Ectodermal cell (in vitro differentiated cells): ENCODE measurements at regions not wholly inside any gene's neighbourhood (a gene's known extent, or its start where the extent isn't known, plus 50 kb on each side); places are given as distances from the start of the nearest gene placed in this dataset.

Experiments
- H3K27ac ChIP-seq: 2 replicates; pipeline ENCODE4 v1.7.0; 2013; ENCODE audit warnings: mild to moderate bottlenecking, low read depth, low read length; ENCODE audit not compliant: insufficient read depth, poor library complexity, severe bottlenecking
- H3K27me3 ChIP-seq: 2 replicates; pipeline ENCODE4 v1.7.0; 2013; ENCODE audit warnings: mild to moderate bottlenecking, low read length; ENCODE audit not compliant: insufficient read depth, control insufficient read depth, poor library complexity, severe bottlenecking
- H3K36me3 ChIP-seq: one replicate; pipeline ENCODE4 v1.7.0; 2013; ENCODE audit warnings: low read length; ENCODE audit not compliant: control insufficient read depth, insufficient read depth
- H3K4me1 ChIP-seq: one replicate; pipeline ENCODE4 v1.7.0; 2013; ENCODE audit warnings: low read length; ENCODE audit not compliant: control insufficient read depth, insufficient read depth
- H3K4me3 ChIP-seq: 2 replicates; pipeline ENCODE4 v1.7.0; 2013; ENCODE audit warnings: low read depth, low read length, control low read depth; ENCODE audit not compliant: insufficient read depth
- H3K9me3 ChIP-seq: 2 replicates; pipeline ENCODE4 v1.7.0; 2013; ENCODE audit warnings: mild to moderate bottlenecking, low read length, moderate library complexity; ENCODE audit not compliant: control insufficient read depth
- WGBS, 2 experiments: methylation state at CpG; one replicate each; pipeline ENCODE4 v1.1.7; 2013; ENCODE audit warnings: missing lambda C conversion rate in 2 of 2; 5-methylcytosine and 5-hydroxymethylcytosine counted together

- Histone ChIP-seq H3K4me1 (no peaks in the 10 kb centered on the region), H3K27me3 (no peaks in the 10 kb centered on the region), H3K36me3 (no peaks in the 10 kb centered on the region), H3K4me3 (no peak overlapping the region), H3K27ac (no peak overlapping the region), H3K9me3 (no peaks in the 10 kb centered on the region)
These were observed 343.0 kb downstream of the EPHA4 start for GRCh38 chr2:221229099-221229498.

DNA sequence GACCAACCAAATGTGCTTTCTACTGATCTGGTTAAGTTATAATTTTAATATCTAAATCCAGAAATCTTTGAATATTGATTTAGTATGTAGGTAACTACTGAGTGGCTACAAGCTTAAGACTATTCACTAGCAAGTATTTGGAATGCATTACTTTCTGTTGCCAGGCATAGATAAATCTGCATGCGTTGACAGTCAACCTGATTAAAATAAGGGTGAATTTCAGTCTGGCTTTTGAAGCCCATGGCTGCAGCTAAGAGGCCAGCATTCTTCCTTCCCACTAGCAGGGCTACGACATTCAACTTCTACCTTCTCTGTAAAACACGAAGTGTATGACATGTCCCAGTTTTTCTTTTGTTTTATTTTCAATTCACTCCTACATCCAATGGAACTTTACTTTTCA, 340.6 kb downstream of the EPHA4 start:
- WGBS, 2 experiments, result 93 to 96% methylated on average over 3 of the region's 3 CpGs
- Histone ChIP-seq H3K9me3 (no peaks in the 10 kb centered on the region), H3K27me3 (no peaks in the 10 kb centered on the region), H3K4me1 (no peaks in the 10 kb centered on the region), H3K27ac (no peak overlapping the region), H3K4me3 (no peak overlapping the region), H3K36me3 (no peaks in the 10 kb centered on the region)

DNA sequence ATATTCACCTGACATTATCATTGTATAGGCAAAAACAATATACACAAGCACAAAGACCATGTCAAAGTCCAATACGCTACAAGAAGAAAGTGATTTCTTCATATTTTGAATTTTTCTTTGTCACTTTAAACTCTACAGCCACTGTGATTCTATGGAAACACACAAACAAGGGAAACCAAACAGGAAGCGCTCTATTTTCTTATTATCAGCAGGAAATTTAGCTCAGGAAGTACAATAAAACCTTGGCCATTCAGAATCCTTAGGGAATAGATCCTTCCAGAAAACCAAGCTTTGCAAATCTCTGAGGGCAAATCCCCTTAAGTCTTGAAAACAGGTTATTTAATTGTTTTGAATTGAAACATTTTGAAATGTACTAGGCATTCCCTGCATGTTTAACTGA, 336.2 kb downstream of the EPHA4 start:
- 90 to 95% methylated on average over 2 of the region's 2 CpGs for WGBS, 2 experiments
- Histone ChIP-seq H3K4me3 (no peak overlapping the region), H3K9me3 (no peaks in the 10 kb centered on the region), H3K4me1 (no peaks in the 10 kb centered on the region), H3K27ac (no peak overlapping the region), H3K36me3 (no peaks in the 10 kb centered on the region), H3K27me3 (no peaks in the 10 kb centered on the region)

DNA sequence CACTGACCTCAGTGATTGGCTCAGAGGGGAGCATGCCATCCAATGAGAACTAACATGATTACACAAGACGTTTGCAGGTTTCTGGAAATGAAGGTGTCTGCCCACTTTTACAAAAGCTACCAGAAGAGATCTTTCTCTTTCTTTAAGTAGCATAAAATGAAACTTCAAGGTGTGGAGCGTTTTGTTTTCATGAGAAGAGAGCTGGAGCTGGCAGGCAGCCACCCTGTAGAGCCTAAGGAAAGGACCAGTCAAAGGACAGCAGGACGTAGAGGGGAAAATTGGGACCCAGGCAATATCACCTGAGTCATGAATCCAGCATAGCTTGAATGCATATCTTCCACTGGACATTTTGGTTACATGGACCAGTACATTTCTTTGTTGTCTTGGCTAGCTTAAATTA, 331.0 kb downstream of the EPHA4 start:
- Histone ChIP-seq H3K27me3 (no peaks in the 10 kb centered on the region), H3K27ac (no peak overlapping the region), H3K36me3 (no peaks in the 10 kb centered on the region), H3K4me1 (no peaks in the 10 kb centered on the region), H3K9me3 (no peaks in the 10 kb centered on the region), H3K4me3 (no peak overlapping the region)
- WGBS, 2 experiments, result 85 to 88% methylated on average over 3 of the region's 3 CpGs

DNA sequence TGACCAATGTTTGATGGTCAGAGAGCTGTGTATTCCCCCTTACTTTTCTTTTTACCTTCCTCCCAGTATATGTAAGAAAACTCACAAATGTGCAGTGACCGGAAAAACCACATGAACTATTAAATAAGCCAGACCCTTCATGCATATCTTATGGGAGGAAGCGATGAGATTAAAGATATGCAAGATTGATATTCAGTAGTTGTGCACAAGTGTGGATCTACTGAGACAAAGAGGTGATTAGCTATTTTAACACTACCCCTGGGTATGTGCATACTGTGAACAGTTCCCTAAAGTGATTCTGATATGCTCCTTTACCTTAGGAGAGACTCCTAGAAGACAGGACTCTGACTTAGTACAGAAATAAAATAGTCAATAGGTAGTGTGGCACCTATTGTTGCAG, 328.3 kb downstream of the EPHA4 start:
- no peaks in the 10 kb centered on the region for H3K9me3 ChIP-seq
- no peaks in the 10 kb centered on the region for H3K4me1 ChIP-seq
- H3K27me3 ChIP-seq, result no peaks in the 10 kb centered on the region
- no peak overlapping the region for H3K4me3 ChIP-seq
- H3K27ac ChIP-seq, result no peak overlapping the region
- H3K36me3 ChIP-seq, result no peaks in the 10 kb centered on the region
- 89 to 93% methylated on average over 2 of the region's 2 CpGs for WGBS, 2 experiments

DNA sequence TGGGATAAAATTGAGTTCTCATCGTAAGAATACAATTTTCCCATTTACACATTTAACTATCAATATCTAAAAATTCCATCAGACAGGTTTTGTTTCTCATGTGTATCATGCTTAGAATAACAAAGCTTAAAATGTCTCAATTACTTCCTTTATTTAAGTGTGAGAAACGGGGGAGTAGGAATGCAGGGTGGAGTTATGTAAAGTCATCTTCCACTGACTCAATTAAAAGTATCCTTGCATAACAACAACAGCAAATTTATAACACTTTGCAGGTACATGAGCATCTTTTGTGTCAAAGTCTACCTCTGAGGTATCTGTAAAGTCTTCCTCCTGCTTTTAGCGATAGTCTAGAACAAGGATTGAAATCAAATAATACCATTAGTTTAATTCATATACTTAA, 327.1 kb downstream of the EPHA4 start:
- Histone ChIP-seq H3K27me3 (no peaks in the 10 kb centered on the region), H3K4me1 (no peaks in the 10 kb centered on the region), H3K36me3 (no peaks in the 10 kb centered on the region), H3K9me3 (no peaks in the 10 kb centered on the region), H3K27ac (no peak overlapping the region), H3K4me3 (no peak overlapping the region)
- whole genome bisulfite sequencing, 2 experiments, result 75% methylated on average over 2 of the region's 3 CpGs; no CpG with 5 or more reads in 1 of the 2 experiments

DNA sequence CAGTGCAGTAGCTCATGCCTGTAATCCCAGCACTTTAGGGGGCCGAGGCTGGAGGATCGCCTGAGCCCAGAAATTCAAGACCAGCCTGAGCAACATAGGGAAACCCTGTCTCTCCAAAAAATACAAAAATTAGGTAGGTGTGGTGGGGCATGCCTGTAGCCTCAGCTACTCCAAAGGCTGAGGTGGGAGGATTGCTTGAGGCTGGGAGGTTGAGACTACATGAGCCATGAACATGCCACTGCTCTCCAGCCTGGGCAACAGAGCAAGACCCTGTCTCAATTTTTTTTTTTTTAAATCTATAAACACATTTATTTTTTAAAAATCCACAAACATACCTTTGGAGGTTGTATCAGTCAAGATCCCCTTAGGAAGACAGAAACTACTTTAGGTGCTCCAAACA, 326.3 kb downstream of the EPHA4 start:
- Histone ChIP-seq H3K36me3 (no peaks in the 10 kb centered on the region), H3K4me3 (no peak overlapping the region), H3K27ac (no peak overlapping the region), H3K9me3 (no peaks in the 10 kb centered on the region), H3K27me3 (no peaks in the 10 kb centered on the region), H3K4me1 (no peaks in the 10 kb centered on the region)
- WGBS, 2 experiments, result 93 to 97% methylated on average over 2 of the region's 2 CpGs

GRCh38 chr2:221254299-221254698, 317.8 kb downstream of the EPHA4 start:
- no peaks in the 10 kb centered on the region for H3K27me3 ChIP-seq
- H3K36me3 ChIP-seq, result no peaks in the 10 kb centered on the region
- WGBS, 2 experiments, result 43 to 48% methylated on average over 4 of the region's 4 CpGs
- H3K9me3 ChIP-seq, result no peaks in the 10 kb centered on the region
- H3K4me1 ChIP-seq, result no peaks in the 10 kb centered on the region
- H3K27ac ChIP-seq, result no peak overlapping the region
- no peak overlapping the region for H3K4me3 ChIP-seq

DNA sequence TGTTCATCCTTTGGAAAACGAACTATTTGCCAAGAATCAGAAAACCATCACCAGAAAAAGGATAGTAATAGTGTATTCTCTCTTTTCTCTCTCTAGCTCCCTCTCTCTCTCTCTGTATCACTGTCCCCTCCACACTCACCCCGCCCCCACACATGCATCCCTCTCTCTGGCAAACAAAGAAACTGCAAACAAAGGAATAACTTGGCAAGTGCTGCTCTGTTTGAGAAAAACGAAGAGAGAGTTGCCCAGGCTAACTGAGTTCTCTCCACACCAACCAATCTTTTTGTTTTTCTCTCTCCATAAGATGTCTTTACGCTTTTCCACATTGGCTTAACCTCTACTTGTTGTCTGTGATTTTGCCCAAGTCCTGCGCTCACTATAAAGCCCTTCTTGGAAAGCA, 316.2 kb downstream of the EPHA4 start:
- 52 to 57% methylated on average over 5 of the region's 5 CpGs for WGBS, 2 experiments
- H3K4me1 ChIP-seq, result no peaks in the 10 kb centered on the region
- H3K27ac ChIP-seq, result peak overlapping the region; percentile 70
- H3K9me3 ChIP-seq, result no peaks in the 10 kb centered on the region
- no peak overlapping the region for H3K4me3 ChIP-seq
- H3K36me3 ChIP-seq, result no peaks in the 10 kb centered on the region
- H3K27me3 ChIP-seq, result no peaks in the 10 kb centered on the region

- no peaks in the 10 kb centered on the region for H3K27me3 ChIP-seq
- no peaks in the 10 kb centered on the region for H3K36me3 ChIP-seq
- no peaks in the 10 kb centered on the region for H3K9me3 ChIP-seq
- no peaks in the 10 kb centered on the region for H3K4me1 ChIP-seq
- H3K27ac ChIP-seq, result no peak overlapping the region
- WGBS, 2 experiments, result 97 to 100% methylated on average over 3 of the region's 3 CpGs
- no peak overlapping the region for H3K4me3 ChIP-seq
These were observed 313.6 kb downstream of the EPHA4 start for GRCh38 chr2:221258464-221258863.

DNA sequence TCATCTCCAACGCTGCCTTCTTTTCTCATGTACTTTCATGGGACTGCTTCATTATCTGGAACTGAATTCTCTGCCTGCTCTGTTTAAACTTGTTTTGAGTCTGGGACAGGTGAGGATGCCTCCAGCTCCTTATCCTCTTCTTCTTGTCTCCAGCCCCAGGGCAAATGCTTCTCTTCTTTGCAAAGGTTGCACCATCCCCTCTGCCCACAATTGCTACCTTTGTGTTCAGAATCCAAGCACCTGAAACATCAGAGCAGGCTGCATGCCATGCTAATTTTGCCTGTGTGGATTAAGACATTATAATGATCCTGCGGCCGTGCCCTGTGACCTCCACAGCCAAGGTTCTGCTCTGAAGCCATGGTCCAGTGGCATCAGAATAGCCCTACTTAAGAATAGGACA, 309.5 kb downstream of the EPHA4 start:
- Histone ChIP-seq H3K4me3 (no peak overlapping the region), H3K27me3 (no peaks in the 10 kb centered on the region), H3K27ac (no peak overlapping the region), H3K4me1 (no peaks in the 10 kb centered on the region), H3K36me3 (no peaks in the 10 kb centered on the region), H3K9me3 (no peaks in the 10 kb centered on the region)
- WGBS, 2 experiments, result 90 to 94% methylated on average over 3 of the region's 3 CpGs
